SK-N-SH treated with all-trans-retinoic acid at 6 μM for 48 hours (cell line): ENCODE measurements at regions not wholly inside any gene's neighbourhood (a gene's known extent, or its start where the extent isn't known, plus 50 kb on each side); places are given as distances from the start of the nearest gene placed in this dataset.

Source experiments
- ATAC-seq: fragments of 200-7000 bp; cut with Tn5 transposase; 3 replicates; pipeline ENCODE4 v1.9.1; 2020; ENCODE audit warnings: mild to moderate bottlenecking, moderate library complexity
- ARNTL ChIP-seq: fragments of 450-650 bp; formaldehyde crosslinking; IDR thresholded peaks from 2 replicates; pipeline ENCODE4 v1.5.0; 2020; ENCODE audit warnings: low read depth, mild to moderate bottlenecking, moderate library complexity, borderline replicate concordance
- BACH2 ChIP-seq: fragments of 250-450 bp; sonication (Bioruptor Pico); IDR thresholded peaks from 2 replicates; pipeline ENCODE4 v1.9.0; 2021; ENCODE audit warnings: mild to moderate bottlenecking, borderline replicate concordance
- CSDC2 ChIP-seq: fragments of 250-450 bp; sonication (Bioruptor Pico); IDR thresholded peaks from 2 replicates; pipeline ENCODE4 v1.5.0; 2020; ENCODE audit warnings: mild to moderate bottlenecking, moderate library complexity
- ESRRG ChIP-seq: fragments of 250-450 bp; sonication (Bioruptor Pico); IDR thresholded peaks from 2 replicates; pipeline ENCODE4 v1.6.1; 2021; ENCODE audit warnings: mild to moderate bottlenecking
- GLIS3 ChIP-seq: fragments of 250-450 bp; sonication (Bioruptor Pico); IDR thresholded peaks from 2 replicates; pipeline ENCODE4 v1.5.0; 2020; ENCODE audit warnings: mild to moderate bottlenecking, moderate library complexity
- ISL1 ChIP-seq: fragments of 250-450 bp; sonication (Bioruptor Pico); IDR thresholded peaks from 2 replicates; pipeline ENCODE4 v2.1.2; 2022; ENCODE audit warnings: mild to moderate bottlenecking, moderate library complexity
- OSR1 ChIP-seq: fragments of 250-450 bp; sonication (Bioruptor Pico); IDR thresholded peaks from 2 replicates; pipeline ENCODE4 v1.8.0; 2022; ENCODE audit warnings: moderate library complexity, mild to moderate bottlenecking, inconsistent platforms
- PPARA ChIP-seq: fragments of 250-450 bp; sonication (Bioruptor Pico); IDR thresholded peaks from 2 replicates; pipeline ENCODE4 v1.5.0; 2020; ENCODE audit warnings: mild to moderate bottlenecking, borderline replicate concordance
- RARB ChIP-seq: fragments of 250-450 bp; sonication (Bioruptor Pico); IDR thresholded peaks from 2 replicates; pipeline ENCODE4 v1.8.0; 2021; ENCODE audit warnings: mild to moderate bottlenecking, moderate library complexity
- SNAI2 ChIP-seq: fragments of 250-450 bp; sonication (Bioruptor Pico); IDR thresholded peaks from 2 replicates; pipeline ENCODE4 v1.5.0; 2020; ENCODE audit warnings: mild to moderate bottlenecking, moderate library complexity
- TOX ChIP-seq: fragments of 250-450 bp; sonication (Bioruptor Pico); IDR thresholded peaks from 2 replicates; pipeline ENCODE4 v1.8.0; 2021; ENCODE audit warnings: mild to moderate bottlenecking, moderate library complexity, borderline replicate concordance
- ZFP3 ChIP-seq: fragments of 250-450 bp; sonication (Bioruptor Pico); IDR thresholded peaks from 2 replicates; pipeline ENCODE4 v1.5.0; 2020; ENCODE audit warnings: mild to moderate bottlenecking, moderate library complexity
- ZFP30 ChIP-seq: fragments of 450-650 bp; formaldehyde crosslinking; IDR thresholded peaks from 2 replicates; pipeline ENCODE4 v1.5.0; 2022; ENCODE audit warnings: mild to moderate bottlenecking, moderate library complexity
- ZNF565 ChIP-seq: fragments of 450-650 bp; formaldehyde crosslinking; conservative IDR thresholded peaks from 2 replicates; pipeline ENCODE4 v1.5.0; 2020; ENCODE audit warnings: low read depth, mild to moderate bottlenecking, moderate library complexity
- ZNF70 ChIP-seq: fragments of 450-650 bp; formaldehyde crosslinking; IDR thresholded peaks from 2 replicates; pipeline ENCODE4 v1.5.0; 2020; ENCODE audit warnings: mild to moderate bottlenecking, moderate library complexity
- ZNF8 ChIP-seq: fragments of 450-650 bp; formaldehyde crosslinking; IDR thresholded peaks from 2 replicates; pipeline ENCODE4 v1.5.0; 2020; ENCODE audit warnings: mild to moderate bottlenecking, moderate library complexity
- TF ChIP-seq, protein P1 (sequence below): fragments of 250-450 bp; sonication (Bioruptor Pico); IDR thresholded peaks from 2 replicates; pipeline ENCODE4 v1.5.1; 2021; ENCODE audit warnings: mild to moderate bottlenecking, moderate library complexity
- TF ChIP-seq, protein P2 (sequence below): fragments of 250-450 bp; sonication (Bioruptor Pico); IDR thresholded peaks from 2 replicates; pipeline ENCODE4 v1.5.1; 2020; ENCODE audit warnings: low read depth, mild to moderate bottlenecking, moderate library complexity
- TF ChIP-seq, protein P3 (sequence below): fragments of 250-450 bp; sonication (Bioruptor Pico); IDR thresholded peaks from 2 replicates; pipeline ENCODE4 v1.8.0; 2020; ENCODE audit warnings: mild to moderate bottlenecking, moderate library complexity, borderline replicate concordance
- TF ChIP-seq, protein P4 (sequence below): fragments of 250-450 bp; sonication (Bioruptor Pico); IDR thresholded peaks from 2 replicates; pipeline ENCODE4 v1.8.0; 2021; ENCODE audit warnings: low read depth, mild to moderate bottlenecking, moderate library complexity, borderline replicate concordance
- TF ChIP-seq, protein P5 (sequence below): fragments of 250-450 bp; sonication (Bioruptor Pico); IDR thresholded peaks from 2 replicates; pipeline ENCODE4 v1.5.0; 2020; ENCODE audit warnings: mild to moderate bottlenecking, moderate library complexity

DNA sequence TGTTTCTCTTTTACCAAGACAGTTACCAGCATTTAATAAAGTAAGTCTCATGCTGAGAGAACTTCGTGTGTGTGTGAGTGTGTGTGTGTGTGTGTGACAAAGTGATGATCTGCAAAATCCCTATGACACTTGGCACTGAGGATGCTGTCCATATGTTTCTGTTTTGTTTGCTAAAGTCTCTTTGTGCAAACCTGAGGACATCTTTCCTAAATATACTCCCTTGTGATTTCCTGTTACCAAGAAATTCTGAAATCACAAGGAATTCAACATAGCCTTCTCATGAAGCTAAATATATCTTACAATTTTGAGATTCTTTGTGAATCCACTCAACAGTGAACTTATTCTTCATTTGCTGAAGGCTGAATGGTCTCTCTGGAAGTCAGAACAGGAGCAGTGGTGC is 1359.7 kb upstream of the NRXN1 start:
- ATAC-seq, result no peak
- TF ChIP-seq ISL1 (CRISPR knock-in tag) (no peak), ARNTL (CRISPR knock-in tag) (no peak), CSDC2 (CRISPR knock-in tag) (no peak), RARB (CRISPR knock-in tag) (no peak)

DNA sequence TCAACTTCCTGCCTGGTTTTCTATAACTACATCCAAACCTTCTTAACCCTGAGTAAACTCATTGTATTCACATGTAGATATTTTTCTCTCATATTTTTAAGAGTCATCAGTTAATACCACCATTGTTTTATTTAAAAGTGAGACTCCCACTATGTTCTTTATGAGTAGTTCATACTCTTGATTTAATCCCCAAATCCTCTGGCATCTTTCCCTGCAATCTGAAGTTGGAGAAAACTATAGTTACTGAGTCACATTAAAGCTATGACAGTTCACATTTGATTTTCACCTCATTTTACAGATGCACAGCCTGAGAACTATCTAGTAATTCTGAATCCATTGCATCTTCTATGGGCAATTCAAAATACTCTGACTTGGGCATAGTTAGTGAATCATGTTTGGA is 1358.7 kb upstream of the NRXN1 start:
- TF ChIP-seq, protein P1, sequence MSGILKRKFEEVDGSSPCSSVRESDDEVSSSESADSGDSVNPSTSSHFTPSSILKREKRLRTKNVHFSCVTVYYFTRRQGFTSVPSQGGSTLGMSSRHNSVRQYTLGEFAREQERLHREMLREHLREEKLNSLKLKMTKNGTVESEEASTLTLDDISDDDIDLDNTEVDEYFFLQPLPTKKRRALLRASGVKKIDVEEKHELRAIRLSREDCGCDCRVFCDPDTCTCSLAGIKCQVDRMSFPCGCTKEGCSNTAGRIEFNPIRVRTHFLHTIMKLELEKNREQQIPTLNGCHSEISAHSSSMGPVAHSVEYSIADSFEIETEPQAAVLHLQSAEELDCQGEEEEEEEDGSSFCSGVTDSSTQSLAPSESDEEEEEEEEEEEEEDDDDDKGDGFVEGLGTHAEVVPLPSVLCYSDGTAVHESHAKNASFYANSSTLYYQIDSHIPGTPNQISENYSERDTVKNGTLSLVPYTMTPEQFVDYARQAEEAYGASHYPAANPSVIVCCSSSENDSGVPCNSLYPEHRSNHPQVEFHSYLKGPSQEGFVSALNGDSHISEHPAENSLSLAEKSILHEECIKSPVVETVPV (CRISPR knock-in tag), result no peak
- TF ChIP-seq, protein P2, sequence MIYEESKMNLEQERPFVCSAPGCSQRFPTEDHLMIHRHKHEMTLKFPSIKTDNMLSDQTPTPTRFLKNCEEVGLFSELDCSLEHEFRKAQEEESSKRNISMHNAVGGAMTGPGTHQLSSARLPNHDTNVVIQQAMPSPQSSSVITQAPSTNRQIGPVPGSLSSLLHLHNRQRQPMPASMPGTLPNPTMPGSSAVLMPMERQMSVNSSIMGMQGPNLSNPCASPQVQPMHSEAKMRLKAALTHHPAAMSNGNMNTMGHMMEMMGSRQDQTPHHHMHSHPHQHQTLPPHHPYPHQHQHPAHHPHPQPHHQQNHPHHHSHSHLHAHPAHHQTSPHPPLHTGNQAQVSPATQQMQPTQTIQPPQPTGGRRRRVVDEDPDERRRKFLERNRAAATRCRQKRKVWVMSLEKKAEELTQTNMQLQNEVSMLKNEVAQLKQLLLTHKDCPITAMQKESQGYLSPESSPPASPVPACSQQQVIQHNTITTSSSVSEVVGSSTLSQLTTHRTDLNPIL, result no peak
- TF ChIP-seq, protein P3, sequence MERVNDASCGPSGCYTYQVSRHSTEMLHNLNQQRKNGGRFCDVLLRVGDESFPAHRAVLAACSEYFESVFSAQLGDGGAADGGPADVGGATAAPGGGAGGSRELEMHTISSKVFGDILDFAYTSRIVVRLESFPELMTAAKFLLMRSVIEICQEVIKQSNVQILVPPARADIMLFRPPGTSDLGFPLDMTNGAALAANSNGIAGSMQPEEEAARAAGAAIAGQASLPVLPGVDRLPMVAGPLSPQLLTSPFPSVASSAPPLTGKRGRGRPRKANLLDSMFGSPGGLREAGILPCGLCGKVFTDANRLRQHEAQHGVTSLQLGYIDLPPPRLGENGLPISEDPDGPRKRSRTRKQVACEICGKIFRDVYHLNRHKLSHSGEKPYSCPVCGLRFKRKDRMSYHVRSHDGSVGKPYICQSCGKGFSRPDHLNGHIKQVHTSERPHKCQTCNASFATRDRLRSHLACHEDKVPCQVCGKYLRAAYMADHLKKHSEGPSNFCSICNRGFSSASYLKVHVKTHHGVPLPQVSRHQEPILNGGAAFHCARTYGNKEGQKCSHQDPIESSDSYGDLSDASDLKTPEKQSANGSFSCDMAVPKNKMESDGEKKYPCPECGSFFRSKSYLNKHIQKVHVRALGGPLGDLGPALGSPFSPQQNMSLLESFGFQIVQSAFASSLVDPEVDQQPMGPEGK (CRISPR knock-in tag), result no peak
- TF ChIP-seq RARB (CRISPR knock-in tag) (no peak), ZFP3 (no peak), SNAI2 (no peak), ZNF8 (CRISPR knock-in tag) (no peak), GLIS3 (CRISPR knock-in tag) (no peak), CSDC2 (CRISPR knock-in tag) (no peak), TOX (CRISPR knock-in tag) (no peak), ZFP30 (no peak), OSR1 (no peak), BACH2 (CRISPR knock-in tag) (no peak), PPARA (CRISPR knock-in tag) (no peak), ESRRG (CRISPR knock-in tag) (no peak)
- TF ChIP-seq, protein P4, sequence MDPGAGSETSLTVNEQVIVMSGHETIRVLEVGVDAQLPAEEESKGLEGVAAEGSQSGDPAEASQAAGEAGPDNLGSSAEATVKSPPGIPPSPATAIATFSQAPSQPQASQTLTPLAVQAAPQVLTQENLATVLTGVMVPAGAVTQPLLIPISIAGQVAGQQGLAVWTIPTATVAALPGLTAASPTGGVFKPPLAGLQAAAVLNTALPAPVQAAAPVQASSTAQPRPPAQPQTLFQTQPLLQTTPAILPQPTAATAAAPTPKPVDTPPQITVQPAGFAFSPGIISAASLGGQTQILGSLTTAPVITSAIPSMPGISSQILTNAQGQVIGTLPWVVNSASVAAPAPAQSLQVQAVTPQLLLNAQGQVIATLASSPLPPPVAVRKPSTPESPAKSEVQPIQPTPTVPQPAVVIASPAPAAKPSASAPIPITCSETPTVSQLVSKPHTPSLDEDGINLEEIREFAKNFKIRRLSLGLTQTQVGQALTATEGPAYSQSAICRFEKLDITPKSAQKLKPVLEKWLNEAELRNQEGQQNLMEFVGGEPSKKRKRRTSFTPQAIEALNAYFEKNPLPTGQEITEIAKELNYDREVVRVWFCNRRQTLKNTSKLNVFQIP (CRISPR knock-in tag), result no peak
- TF ChIP-seq, protein P5, sequence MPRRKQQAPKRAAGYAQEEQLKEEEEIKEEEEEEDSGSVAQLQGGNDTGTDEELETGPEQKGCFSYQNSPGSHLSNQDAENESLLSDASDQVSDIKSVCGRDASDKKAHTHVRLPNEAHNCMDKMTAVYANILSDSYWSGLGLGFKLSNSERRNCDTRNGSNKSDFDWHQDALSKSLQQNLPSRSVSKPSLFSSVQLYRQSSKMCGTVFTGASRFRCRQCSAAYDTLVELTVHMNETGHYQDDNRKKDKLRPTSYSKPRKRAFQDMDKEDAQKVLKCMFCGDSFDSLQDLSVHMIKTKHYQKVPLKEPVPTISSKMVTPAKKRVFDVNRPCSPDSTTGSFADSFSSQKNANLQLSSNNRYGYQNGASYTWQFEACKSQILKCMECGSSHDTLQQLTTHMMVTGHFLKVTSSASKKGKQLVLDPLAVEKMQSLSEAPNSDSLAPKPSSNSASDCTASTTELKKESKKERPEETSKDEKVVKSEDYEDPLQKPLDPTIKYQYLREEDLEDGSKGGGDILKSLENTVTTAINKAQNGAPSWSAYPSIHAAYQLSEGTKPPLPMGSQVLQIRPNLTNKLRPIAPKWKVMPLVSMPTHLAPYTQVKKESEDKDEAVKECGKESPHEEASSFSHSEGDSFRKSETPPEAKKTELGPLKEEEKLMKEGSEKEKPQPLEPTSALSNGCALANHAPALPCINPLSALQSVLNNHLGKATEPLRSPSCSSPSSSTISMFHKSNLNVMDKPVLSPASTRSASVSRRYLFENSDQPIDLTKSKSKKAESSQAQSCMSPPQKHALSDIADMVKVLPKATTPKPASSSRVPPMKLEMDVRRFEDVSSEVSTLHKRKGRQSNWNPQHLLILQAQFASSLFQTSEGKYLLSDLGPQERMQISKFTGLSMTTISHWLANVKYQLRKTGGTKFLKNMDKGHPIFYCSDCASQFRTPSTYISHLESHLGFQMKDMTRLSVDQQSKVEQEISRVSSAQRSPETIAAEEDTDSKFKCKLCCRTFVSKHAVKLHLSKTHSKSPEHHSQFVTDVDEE (CRISPR knock-in tag), result no peak
- ATAC-seq, result no peak

DNA sequence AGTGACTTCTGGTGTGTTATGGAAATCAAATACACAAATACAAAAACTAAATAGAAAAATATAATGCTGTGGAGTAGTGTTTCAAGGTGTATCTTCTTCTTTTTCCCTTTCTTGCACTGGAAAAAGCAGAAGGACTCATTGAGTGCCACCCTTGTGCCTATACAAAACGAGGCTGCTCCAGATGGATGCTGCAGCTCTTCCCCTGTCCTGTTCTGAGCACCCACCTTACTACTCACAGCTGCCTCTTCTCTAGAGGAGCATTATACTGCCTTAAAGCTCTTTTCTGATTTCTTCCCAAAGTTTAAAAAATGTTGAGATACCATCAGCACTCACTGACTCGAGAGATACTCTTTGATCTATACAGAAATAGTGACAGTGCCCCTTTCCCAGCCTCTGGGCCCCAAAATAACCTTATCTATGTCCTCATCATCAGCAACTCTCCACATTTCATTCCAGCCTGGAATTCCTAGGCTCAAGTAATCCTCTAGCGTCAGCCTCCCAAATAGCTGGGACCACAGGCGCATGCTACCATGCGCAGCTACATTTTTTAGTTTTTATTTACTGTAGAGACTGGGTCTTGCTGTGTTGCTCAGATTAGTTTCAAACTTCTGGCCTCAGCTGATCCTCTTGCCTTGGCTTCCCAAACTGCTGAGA is 1356.1 kb upstream of the NRXN1 start:
- no peak for ATAC-seq

More for the DNA sequence above, 1356.1 kb upstream of the NRXN1 start:
- no peak for TF ChIP-seq ARNTL (CRISPR knock-in tag)
- no peak for TF ChIP-seq OSR1
- no peak for TF ChIP-seq SNAI2
- no peak for TF ChIP-seq ZNF8 (CRISPR knock-in tag)
- TF ChIP-seq TOX (CRISPR knock-in tag), result no peak
- TF ChIP-seq PPARA (CRISPR knock-in tag), result no peak
- no peak for TF ChIP-seq ZFP30
- no peak for TF ChIP-seq CSDC2 (CRISPR knock-in tag)
- TF ChIP-seq ZNF565 (CRISPR knock-in tag), result no peak
- no peak for TF ChIP-seq GLIS3 (CRISPR knock-in tag)
- TF ChIP-seq ZNF70 (CRISPR knock-in tag), result no peak
